ENCODE measurements at regions not wholly inside any gene's neighbourhood (a gene's known extent, or its start where the extent isn't known, plus 50 kb on each side); places are given as distances from the start of the nearest gene placed in this dataset.

DNA sequence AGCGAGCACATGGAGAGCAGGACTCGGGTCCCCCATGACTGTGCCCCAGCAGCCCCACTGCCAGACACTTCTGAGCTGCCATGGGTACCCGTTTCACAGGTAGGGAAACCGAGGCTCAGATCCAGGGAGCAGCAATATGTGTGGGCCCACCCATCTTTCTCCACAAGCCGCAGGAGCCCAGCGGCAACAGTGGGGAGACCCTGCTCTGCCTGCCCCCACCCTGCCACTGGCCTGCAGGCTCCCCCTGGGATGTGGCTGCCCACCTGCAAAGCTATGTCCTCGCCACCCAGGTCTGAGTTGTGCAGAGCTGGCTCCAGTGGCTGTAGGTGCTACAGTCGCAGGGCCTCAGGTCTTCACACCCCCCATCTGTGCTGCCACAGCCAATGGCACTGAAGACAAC is 50.6 kb upstream of the C1QTNF9B start:
- Mint-ChIP-seq H3K9me3 (ENCODE audit: unreplicated experiment) (no peaks in the 10 kb centered on the region), H3K4me1 (ENCODE audit: insufficient read depth, unreplicated experiment) (no peaks in the 10 kb centered on the region), H3K27me3 (ENCODE audit: insufficient read depth, unreplicated experiment) (no peaks in the 10 kb centered on the region), H3K27ac (ENCODE audit: low read depth, unreplicated experiment) (no peak overlapping the region), H3K36me3 (ENCODE audit: insufficient read depth, unreplicated experiment) (no peaks in the 10 kb centered on the region), H3K4me3 (ENCODE audit: unreplicated experiment) (no peak overlapping the region)
- ChIA-PET POLR2A (no interaction called here), CTCF (interaction anchor here (1.0 to 1.7 kb wide), 2 partner anchors 13 to 26 kb away, joined by 3 to 8 read pairs; no protein-coding TSS in a partner anchor)
- BruUV-seq (replicated peaks), result no TSS peak
- TF ChIP-seq, protein P1, sequence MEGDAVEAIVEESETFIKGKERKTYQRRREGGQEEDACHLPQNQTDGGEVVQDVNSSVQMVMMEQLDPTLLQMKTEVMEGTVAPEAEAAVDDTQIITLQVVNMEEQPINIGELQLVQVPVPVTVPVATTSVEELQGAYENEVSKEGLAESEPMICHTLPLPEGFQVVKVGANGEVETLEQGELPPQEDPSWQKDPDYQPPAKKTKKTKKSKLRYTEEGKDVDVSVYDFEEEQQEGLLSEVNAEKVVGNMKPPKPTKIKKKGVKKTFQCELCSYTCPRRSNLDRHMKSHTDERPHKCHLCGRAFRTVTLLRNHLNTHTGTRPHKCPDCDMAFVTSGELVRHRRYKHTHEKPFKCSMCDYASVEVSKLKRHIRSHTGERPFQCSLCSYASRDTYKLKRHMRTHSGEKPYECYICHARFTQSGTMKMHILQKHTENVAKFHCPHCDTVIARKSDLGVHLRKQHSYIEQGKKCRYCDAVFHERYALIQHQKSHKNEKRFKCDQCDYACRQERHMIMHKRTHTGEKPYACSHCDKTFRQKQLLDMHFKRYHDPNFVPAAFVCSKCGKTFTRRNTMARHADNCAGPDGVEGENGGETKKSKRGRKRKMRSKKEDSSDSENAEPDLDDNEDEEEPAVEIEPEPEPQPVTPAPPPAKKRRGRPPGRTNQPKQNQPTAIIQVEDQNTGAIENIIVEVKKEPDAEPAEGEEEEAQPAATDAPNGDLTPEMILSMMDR (IDR thresholded peaks at IDR 0.05; ENCODE audit: unreplicated experiment), result no peak
- intact Hi-C loops (cut with micrococcal nuclease), result no loop called here
- no peak for DNase-seq (ENCODE audit: unreplicated experiment)

GRCh38 chr13:23949200-23949599 is 51.9 kb upstream of the C1QTNF9B start:
- H3K4me3 Mint-ChIP-seq (ENCODE audit: unreplicated experiment), result no peak overlapping the region
- no peaks in the 10 kb centered on the region for H3K9me3 Mint-ChIP-seq (ENCODE audit: unreplicated experiment)
- no peak for DNase-seq (ENCODE audit: unreplicated experiment)
- POLR2A ChIA-PET, result no interaction called here
- TF ChIP-seq, protein P1 (IDR thresholded peaks at IDR 0.05; ENCODE audit: unreplicated experiment), result no peak
- no peaks in the 10 kb centered on the region for H3K36me3 Mint-ChIP-seq (ENCODE audit: insufficient read depth, unreplicated experiment)
- H3K27me3 Mint-ChIP-seq (ENCODE audit: insufficient read depth, unreplicated experiment), result no peaks in the 10 kb centered on the region
- H3K4me1 Mint-ChIP-seq (ENCODE audit: insufficient read depth, unreplicated experiment), result no peaks in the 10 kb centered on the region
- no peak overlapping the region for H3K27ac Mint-ChIP-seq (ENCODE audit: low read depth, unreplicated experiment)
- CTCF ChIA-PET, result interaction anchor here (1.7 kb wide), 1 partner anchor 11 kb away, joined by 8 read pairs; no protein-coding TSS in a partner anchor
- no TSS peak for BruUV-seq (replicated peaks)
- intact Hi-C loops (cut with micrococcal nuclease), result no loop called here

DNA sequence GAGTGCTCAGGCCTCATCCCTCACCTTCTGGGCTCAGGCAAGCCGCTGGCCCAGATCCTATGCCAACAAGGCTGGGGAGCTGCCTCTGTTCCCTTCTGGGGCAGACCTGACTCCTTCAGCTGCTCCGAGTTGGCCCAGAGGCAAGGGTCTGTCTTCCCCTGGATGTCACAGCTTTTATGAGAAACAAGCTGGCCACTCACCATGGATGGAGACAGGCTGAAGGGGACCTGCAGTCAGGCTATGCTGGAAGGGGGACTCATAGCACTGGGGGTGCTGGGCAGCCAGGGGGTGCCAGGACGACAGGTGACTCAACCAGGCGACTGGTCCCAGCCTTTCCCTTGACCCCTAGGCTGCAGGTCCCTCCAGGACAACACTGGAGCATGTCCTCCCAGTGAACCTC is 52.4 kb upstream of the C1QTNF9B start:
- POLR2A ChIA-PET, result interaction anchor here (1.0 kb wide), 1 partner anchor 9 kb away, joined by 3 read pairs; no protein-coding TSS in a partner anchor
- DNase-seq (ENCODE audit: unreplicated experiment), result no peak
- CTCF ChIA-PET, result interaction anchor here (1.0 to 3.9 kb wide), 2 partner anchors 11 to 28 kb away, joined by 3 to 22 read pairs; no protein-coding TSS in a partner anchor
- intact Hi-C loops (cut with micrococcal nuclease), result no loop called here
- no TSS peak for BruUV-seq (replicated peaks)
- H3K27ac Mint-ChIP-seq (ENCODE audit: low read depth, unreplicated experiment), result no peak overlapping the region
- no peaks in the 10 kb centered on the region for H3K27me3 Mint-ChIP-seq (ENCODE audit: insufficient read depth, unreplicated experiment)
- H3K9me3 Mint-ChIP-seq (ENCODE audit: unreplicated experiment), result no peaks in the 10 kb centered on the region
- no peak overlapping the region for H3K4me3 Mint-ChIP-seq (ENCODE audit: unreplicated experiment)
- H3K4me1 Mint-ChIP-seq (ENCODE audit: insufficient read depth, unreplicated experiment), result no peaks in the 10 kb centered on the region
- TF ChIP-seq, protein P1 (IDR thresholded peaks at IDR 0.05; ENCODE audit: unreplicated experiment), result no peak
- H3K36me3 Mint-ChIP-seq (ENCODE audit: insufficient read depth, unreplicated experiment), result no peaks in the 10 kb centered on the region

GRCh38 chr13:23950736-23951510 is 53.6 kb upstream of the C1QTNF9B start:
- no peak overlapping the region for H3K4me3 Mint-ChIP-seq (ENCODE audit: unreplicated experiment)
- intact Hi-C loops (cut with micrococcal nuclease), result no loop called here
- no peaks in the 10 kb centered on the region for H3K36me3 Mint-ChIP-seq (ENCODE audit: insufficient read depth, unreplicated experiment)
- TF ChIP-seq, protein P1 (IDR thresholded peaks at IDR 0.05; ENCODE audit: unreplicated experiment), result no peak
- no TSS peak for BruUV-seq (replicated peaks)
- H3K4me1 Mint-ChIP-seq (ENCODE audit: insufficient read depth, unreplicated experiment), result peaks cover 10% of the 10 kb centered on the region
- CTCF ChIA-PET, result interaction anchor here (0.5 to 3.9 kb wide), 3 partner anchors 10 to 75 kb away, joined by 3 to 22 read pairs (median 3); no protein-coding TSS in a partner anchor
- DNase-seq (ENCODE audit: unreplicated experiment), result no peak
- POLR2A ChIA-PET, result interaction anchor here (0.6 to 1.0 kb wide), 2 partner anchors 8 to 13 kb away, joined by 3 read pairs; no protein-coding TSS in a partner anchor
- no peaks in the 10 kb centered on the region for H3K9me3 Mint-ChIP-seq (ENCODE audit: unreplicated experiment)
- no peaks in the 10 kb centered on the region for H3K27me3 Mint-ChIP-seq (ENCODE audit: insufficient read depth, unreplicated experiment)
- H3K27ac Mint-ChIP-seq (ENCODE audit: low read depth, unreplicated experiment), result no peak overlapping the region

All from MCF 10A (cell line).